Myocyte (in vitro differentiated cells): ENCODE measurements at regions not wholly inside any gene's neighbourhood (a gene's known extent, or its start where the extent isn't known, plus 50 kb on each side); places are given as distances from the start of the nearest gene placed in this dataset.

Source experiments
- DNase-seq: peaks from one replicate; pipeline ENCODE4 v3.0.0-alpha.2; 2012; ENCODE audit warnings: low read depth

DNA sequence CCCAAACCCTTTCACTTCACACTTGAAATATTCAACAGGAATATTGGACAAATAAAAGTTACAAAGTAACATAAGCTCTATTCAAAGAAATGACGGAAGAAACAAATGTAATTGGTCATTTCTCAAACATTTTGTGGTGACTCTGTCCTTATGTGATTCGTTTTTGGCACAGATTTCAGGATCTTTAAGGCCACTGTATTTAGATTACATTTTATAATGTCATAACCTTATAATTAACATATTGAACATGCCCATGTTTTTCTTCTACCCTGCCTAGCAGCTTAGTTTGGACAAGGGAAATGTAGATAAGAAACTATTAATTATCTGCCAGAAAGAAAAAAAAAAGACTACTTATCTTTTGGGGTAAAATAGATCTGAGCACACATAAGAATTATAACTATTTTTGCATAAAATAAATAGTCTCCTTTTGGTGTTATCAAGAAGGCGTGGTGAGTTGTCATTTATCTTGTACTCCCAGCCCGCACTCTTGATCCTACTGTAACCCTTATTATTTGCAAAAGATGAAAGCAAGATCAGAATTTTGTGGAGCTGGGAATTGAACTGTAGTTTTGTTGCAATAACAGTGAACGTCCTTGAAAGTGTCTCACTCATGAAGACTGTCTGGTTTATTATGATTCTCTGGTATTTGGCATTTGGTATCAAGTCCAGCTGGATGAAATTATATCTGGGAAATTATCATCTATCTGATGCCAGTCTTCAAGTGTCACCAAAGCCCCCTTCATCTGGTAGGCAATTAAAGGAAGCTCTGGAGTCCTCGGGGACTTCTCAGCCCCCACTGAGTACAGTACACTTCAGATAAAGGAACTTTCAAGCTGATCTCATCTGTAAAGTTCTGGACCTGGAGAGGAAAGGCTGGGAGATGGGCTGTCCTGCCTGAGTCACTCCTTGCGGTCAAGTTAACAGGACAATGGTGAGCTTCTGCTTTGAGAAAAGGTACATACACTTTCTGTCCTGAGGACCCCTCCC, 175.7 kb upstream of the INHBA start:
- no peak for DNase-seq

- no peak for DNase-seq
Measured at GRCh38 chr7:41877118-41877517, 174.2 kb upstream of the INHBA start.

- DNase-seq, result no peak
Measured at GRCh38 chr7:41875513-41875912, 172.6 kb upstream of the INHBA start.

DNA sequence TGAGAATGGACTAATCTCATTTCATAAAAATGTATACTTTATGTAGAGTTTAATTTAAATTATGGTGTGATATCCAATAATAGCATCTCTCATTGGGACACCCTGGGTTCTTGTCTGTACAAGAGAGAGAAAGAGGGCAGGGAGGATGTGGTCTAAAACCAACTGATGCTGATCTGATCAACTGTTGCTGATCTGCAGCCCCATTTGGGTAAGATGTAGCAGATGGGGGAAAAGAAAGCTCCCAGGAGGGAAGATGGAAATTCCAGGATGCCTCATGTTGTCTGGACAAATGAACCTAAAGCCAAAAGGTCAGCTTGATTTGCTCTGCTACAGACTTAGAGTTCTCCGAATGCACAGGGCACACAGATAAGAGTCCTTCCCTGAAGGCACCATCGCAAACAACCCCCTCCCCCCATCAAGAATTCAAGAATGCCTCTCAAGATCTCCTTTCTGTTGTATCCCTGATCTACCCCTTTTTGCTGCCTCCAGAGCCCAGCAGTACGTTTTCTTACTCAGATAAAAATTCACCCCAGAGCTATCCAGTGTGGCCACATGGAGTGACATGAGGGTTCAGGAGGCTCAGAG, 171.4 kb upstream of the INHBA start:
- no peak for DNase-seq

- no peak for DNase-seq
Measured at GRCh38 chr7:41873741-41874140, 170.9 kb upstream of the INHBA start.

- DNase-seq, result no peak
Measured at GRCh38 chr7:41872966-41873365, 170.1 kb upstream of the INHBA start.

GRCh38 chr7:41870461-41871138, 167.7 kb upstream of the INHBA start:
- DNase-seq, result no peak

DNA sequence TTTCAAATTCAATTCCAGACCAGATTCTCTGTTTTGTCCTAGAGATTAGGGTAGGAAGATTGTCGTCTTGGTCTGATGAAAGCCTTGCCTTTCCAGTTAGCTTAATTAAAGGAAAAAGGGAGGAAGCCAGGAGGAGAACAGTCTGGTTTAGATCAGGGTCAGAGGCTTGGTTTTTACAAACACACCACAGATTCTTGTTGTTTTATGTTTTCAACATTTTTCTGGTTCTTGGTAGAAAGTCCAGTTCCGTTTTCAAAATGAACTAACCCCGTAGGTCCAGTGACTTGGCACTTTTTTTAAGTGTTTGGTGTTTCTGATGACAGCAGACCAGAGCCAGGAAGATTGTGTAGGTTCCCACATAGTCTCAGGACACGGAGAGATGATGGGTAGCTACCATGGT, 167.1 kb upstream of the INHBA start:
- DNase-seq, result no peak

- no peak for DNase-seq
Measured at GRCh38 chr7:41869596-41869995, 166.7 kb upstream of the INHBA start.

DNA sequence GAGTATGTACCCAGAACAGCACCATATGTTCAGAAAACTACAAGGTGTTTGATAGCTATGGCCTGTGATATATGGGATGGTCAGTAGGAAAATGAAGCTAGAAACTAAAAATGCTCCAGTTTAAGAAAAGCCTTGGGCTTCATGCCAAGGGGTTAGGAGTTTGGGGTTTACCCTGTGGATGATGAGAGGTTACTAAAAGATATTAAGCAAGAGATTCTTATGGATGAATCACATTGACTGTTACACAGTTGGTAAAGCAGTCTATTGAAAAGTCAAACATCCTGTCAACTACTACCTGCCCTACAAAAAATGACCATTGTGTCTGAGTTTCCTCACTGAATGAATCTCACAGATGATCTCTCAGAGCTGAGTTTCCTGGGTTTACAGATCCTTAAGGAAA, 166.2 kb upstream of the INHBA start:
- peak; percentile 18 for DNase-seq

- DNase-seq, result no peak
Measured at GRCh38 chr7:41867639-41868280, 164.9 kb upstream of the INHBA start.

GRCh38 chr7:41862261-41862660, 159.4 kb upstream of the INHBA start:
- DNase-seq, result no peak

- DNase-seq, result peak; percentile 18
Measured at GRCh38 chr7:41861642-41862041, 158.8 kb upstream of the INHBA start.

DNA sequence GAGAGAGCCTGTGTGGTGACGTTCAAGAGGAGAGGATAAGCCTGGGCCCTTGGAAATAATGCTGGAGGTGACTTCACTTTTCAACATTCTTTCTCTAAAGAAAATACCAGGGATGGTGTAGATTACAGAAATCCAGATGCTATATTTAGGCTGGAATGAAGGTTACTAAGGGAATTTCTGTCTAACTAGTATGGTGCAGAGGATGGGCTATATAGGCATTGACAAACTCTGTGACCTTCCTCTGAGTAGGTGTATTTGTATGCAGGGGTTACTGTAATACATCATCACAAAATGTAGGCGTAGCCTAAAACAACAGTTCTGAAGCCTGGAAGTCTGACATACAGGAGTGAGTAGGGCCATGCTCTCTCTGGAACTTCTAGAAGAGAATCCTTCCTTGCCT, 155.3 kb upstream of the INHBA start:
- DNase-seq, result no peak

DNA sequence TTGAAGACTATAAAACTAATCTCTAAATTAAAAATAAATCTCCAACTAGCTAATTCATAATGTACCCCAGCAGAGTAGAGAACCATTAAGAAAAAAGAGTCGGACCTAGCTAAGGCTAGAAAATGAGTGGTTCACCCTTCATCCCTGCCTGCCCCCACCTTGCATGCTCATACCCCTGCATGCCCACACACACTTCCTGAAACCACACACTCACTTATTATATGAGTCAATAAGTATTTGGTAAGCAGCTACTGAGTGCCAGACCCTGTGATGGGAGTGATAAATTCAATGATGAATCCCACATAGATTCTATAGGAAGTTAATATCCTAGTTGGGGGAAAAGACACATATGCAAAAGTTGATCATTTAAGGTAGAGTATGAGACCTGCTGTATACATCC, 152.9 kb upstream of the INHBA start:
- DNase-seq, result no peak

GRCh38 chr7:41847606-41848005, 144.7 kb upstream of the INHBA start:
- DNase-seq, result no peak

DNA sequence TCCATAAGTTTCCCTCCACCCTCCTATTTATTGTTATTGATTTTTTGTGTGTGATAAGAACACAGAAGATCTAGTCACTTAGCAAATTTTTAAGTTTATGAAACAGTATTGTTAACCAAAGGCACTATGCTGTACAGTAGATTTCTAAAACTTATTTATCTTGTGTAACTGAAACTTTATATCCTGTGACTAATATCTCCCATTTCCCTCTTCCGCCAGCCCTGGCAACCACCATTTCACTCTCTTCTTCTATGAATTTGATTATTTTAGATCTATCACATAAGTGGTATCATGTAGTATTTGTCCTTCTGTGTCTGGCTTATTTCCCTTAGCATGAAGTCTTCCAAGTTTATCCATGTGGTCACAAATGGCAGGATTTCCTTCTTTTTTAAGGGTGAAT, 144.3 kb upstream of the INHBA start:
- no peak for DNase-seq

GRCh38 chr7:41842956-41843355, 140.1 kb upstream of the INHBA start:
- DNase-seq, result no peak

DNA sequence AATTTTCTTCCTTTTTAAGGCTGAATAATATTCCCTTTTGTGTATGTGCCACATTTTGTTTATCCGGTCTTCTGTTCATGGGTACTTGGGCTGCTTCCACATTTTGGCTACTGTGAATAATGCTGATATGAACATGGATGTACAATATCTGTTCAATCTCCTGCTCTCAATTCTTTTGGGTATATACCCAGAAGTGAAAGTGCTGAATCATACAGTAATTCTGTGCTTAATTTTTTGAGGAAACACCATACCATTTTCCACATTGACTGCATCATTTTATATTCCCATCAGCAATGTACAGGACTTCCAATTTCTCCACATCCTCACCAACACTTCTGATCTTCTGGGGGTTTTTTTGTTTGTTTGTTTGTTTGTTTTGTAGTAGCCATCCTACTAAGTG, 135.0 kb upstream of the INHBA start:
- DNase-seq, result no peak

DNA sequence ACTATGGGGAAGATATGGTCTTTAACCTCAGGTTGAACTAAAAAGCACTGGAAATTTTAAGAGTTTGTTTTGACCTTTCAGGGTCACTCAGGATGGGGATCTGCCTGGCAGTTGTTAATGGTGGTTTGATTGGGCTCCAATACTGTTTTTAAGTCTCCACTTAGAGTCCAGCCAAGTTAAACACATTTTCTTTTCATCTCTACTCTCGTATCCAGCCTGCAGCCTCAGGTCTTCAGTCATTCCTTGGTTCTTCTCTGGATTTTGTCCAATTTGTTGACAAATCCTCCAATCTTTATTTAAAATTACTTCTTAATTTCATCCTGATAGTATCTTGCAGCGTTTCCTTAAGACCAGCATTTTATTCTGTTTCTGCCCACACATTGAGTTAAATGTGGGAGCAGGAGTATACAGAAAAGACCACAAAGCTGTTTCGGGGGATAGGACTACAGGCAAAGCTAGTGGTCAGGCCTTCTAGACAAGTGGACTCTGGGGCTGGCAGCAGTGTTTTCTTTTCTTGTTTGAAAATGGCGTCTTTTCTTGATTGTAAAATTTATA, 133.2 kb upstream of the INHBA start:
- DNase-seq, result no peak
